ENCODE measurements at regions not wholly inside any gene's neighbourhood (a gene's known extent, or its start where the extent isn't known, plus 50 kb on each side); places are given as distances from the start of the nearest gene placed in this dataset.

DNA sequence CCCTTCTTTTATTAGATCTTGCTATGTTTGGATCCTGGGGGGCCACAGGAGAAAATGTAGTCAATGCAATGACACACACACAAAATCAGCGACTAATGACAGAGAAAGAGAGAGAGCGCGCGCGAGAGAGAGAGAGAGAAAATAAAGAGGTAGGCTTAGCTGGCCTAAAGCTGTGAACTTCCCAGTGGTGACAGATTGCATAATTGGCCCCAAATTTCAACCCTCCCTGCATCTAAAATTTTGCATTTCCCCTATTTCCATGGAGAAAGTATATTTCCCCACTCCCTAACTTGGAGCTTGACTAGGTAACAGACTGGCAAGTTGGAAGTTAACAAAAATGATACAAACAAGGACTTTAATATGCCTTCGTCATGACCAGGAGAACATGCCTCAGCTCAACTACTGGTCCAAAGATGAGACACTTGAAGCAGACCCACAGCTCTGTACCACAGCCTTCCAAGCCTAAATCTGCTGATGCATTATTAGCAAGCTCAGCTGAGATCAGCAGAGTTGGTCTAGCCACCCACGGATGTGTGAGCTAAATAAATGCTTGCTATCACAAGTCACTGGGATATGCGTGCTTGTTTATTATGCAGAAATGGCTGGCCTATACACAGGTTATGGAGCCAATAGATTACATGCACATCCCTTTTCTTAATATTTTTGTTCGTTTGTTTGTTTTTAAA is 118.1 kb upstream of the PRDM1 start:
- no peaks in the 10 kb centered on the region for H3K4me1 Mint-ChIP-seq (ENCODE audit: unreplicated experiment)
- H3K36me3 Mint-ChIP-seq (ENCODE audit: low read depth, unreplicated experiment): no peaks in the 10 kb centered on the region

DNA sequence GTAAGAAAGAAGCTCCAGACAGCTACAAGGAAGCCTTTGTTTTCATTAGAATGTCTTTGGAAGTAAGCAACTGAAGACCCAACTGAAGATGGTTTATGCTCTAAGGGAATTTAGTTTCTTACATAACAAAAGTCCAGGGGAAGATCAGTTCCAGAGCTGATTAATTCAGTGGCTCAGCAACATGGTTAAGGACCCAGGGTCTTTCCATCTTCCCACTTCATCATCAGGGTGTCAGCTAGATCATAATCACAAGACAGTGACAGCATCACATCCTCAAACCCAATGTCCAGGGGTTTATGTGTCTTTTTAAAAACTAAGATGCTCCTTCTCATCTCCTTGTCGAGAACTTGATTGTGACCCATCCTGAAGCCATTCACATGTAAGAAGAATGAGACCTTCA is 119.7 kb upstream of the PRDM1 start:
- Mint-ChIP-seq H3K4me1 (ENCODE audit: unreplicated experiment) (no peaks in the 10 kb centered on the region), H3K36me3 (ENCODE audit: low read depth, unreplicated experiment) (no peaks in the 10 kb centered on the region), H3K4me3 (ENCODE audit: unreplicated experiment) (no peak overlapping the region), H3K27me3 (ENCODE audit: unreplicated experiment) (no peaks in the 10 kb centered on the region), H3K9me3 (ENCODE audit: unreplicated experiment) (no peaks in the 10 kb centered on the region), H3K27ac (ENCODE audit: unreplicated experiment) (no peak overlapping the region)
- no peak for DNase-seq (ENCODE audit: low spot score)
- TF ChIP-seq, protein P1, sequence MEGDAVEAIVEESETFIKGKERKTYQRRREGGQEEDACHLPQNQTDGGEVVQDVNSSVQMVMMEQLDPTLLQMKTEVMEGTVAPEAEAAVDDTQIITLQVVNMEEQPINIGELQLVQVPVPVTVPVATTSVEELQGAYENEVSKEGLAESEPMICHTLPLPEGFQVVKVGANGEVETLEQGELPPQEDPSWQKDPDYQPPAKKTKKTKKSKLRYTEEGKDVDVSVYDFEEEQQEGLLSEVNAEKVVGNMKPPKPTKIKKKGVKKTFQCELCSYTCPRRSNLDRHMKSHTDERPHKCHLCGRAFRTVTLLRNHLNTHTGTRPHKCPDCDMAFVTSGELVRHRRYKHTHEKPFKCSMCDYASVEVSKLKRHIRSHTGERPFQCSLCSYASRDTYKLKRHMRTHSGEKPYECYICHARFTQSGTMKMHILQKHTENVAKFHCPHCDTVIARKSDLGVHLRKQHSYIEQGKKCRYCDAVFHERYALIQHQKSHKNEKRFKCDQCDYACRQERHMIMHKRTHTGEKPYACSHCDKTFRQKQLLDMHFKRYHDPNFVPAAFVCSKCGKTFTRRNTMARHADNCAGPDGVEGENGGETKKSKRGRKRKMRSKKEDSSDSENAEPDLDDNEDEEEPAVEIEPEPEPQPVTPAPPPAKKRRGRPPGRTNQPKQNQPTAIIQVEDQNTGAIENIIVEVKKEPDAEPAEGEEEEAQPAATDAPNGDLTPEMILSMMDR (IDR thresholded peaks at IDR 0.05; ENCODE audit: unreplicated experiment): no peak

More for the DNA sequence above, 118.1 kb upstream of the PRDM1 start:
- H3K9me3 Mint-ChIP-seq (ENCODE audit: unreplicated experiment): no peaks in the 10 kb centered on the region
- no peak for DNase-seq (ENCODE audit: low spot score)
- no peak overlapping the region for H3K27ac Mint-ChIP-seq (ENCODE audit: unreplicated experiment)
- no peak overlapping the region for H3K4me3 Mint-ChIP-seq (ENCODE audit: unreplicated experiment)
- TF ChIP-seq, protein P1 (IDR thresholded peaks at IDR 0.05; ENCODE audit: unreplicated experiment): no peak
- H3K27me3 Mint-ChIP-seq (ENCODE audit: unreplicated experiment): no peaks in the 10 kb centered on the region

DNA sequence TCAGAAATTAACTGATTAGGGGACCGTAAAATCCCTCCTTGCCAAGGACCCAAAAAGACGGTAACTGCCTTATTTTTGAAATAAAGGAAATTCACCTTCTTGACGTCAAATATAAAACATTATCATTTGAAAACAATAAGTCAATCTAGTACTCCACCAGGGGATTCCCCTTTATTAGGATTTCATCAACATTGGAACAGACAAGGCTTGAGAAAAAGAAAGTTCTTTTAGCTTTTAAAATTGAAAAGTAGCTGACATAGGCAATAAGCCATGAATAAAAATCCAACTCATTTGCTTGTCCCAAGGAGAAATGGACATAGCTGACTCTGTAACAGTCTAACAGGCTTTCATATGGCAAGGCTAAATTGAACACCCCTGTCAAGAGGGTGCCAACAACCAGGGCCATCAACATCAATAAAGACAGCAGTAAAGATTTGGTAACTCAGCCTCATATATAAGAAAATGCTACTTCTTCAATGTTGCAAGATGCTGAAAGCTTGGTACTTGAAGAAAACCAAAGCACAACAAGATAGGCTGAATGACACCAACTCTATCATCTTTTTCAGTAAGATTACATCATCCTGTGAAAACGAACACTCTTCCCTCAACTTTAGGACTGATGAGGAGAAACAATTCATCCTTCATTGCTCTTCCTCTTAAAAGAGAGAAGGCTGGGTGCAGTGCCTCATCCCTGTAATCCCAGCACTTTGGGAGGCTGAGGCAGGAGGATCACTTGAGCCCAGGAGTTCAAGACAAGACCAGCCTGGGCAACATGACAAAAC is 121.0 kb upstream of the PRDM1 start:
- TF ChIP-seq, protein P1 (IDR thresholded peaks at IDR 0.05; ENCODE audit: unreplicated experiment): no peak
- no peak overlapping the region for H3K4me3 Mint-ChIP-seq (ENCODE audit: unreplicated experiment)

DNA sequence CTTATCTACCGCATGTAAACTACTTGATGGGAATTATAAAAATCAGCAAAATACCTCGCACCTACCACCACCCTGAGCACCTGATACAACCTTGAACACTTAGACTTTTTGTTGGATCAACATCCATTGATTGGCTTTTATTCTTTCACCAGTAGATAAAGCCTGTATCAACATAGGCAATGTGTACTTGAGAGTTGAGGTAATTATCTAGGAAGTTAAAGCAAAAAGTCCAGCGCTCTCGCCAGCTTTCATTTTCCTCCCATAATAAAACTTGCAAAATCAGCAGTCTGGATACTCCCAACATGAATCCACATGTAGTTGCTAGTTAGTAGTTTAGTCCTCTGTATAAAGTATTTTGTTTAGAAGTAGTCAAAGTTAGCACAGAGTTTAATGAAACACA is 132.0 kb upstream of the PRDM1 start:
- Mint-ChIP-seq H3K36me3 (ENCODE audit: low read depth, unreplicated experiment) (no peaks in the 10 kb centered on the region), H3K27me3 (ENCODE audit: unreplicated experiment) (no peaks in the 10 kb centered on the region), H3K4me1 (ENCODE audit: unreplicated experiment) (no peaks in the 10 kb centered on the region), H3K27ac (ENCODE audit: unreplicated experiment) (no peak overlapping the region), H3K4me3 (ENCODE audit: unreplicated experiment) (no peak overlapping the region), H3K9me3 (ENCODE audit: unreplicated experiment) (no peaks in the 10 kb centered on the region)
- no peak for DNase-seq (ENCODE audit: low spot score)
- TF ChIP-seq, protein P1 (IDR thresholded peaks at IDR 0.05; ENCODE audit: unreplicated experiment): no peak

More for the DNA sequence above, 121.0 kb upstream of the PRDM1 start:
- no peak for DNase-seq (ENCODE audit: low spot score)
- H3K9me3 Mint-ChIP-seq (ENCODE audit: unreplicated experiment): no peaks in the 10 kb centered on the region
- no peaks in the 10 kb centered on the region for H3K36me3 Mint-ChIP-seq (ENCODE audit: low read depth, unreplicated experiment)
- H3K4me1 Mint-ChIP-seq (ENCODE audit: unreplicated experiment): no peaks in the 10 kb centered on the region
- H3K27ac Mint-ChIP-seq (ENCODE audit: unreplicated experiment): no peak overlapping the region
- no peaks in the 10 kb centered on the region for H3K27me3 Mint-ChIP-seq (ENCODE audit: unreplicated experiment)
